CD4-positive, alpha-beta T cell treated with Interleukin-21 for 1 hour (primary cell): ENCODE measurements at regions not wholly inside any gene's neighbourhood (a gene's known extent, or its start where the extent isn't known, plus 50 kb on each side); places are given as distances from the start of the nearest gene placed in this dataset.

ENCODE experiments used
- DNase-seq: peaks from one replicate; pipeline ENCODE4 v3.0.0-alpha.2; 2020

DNA sequence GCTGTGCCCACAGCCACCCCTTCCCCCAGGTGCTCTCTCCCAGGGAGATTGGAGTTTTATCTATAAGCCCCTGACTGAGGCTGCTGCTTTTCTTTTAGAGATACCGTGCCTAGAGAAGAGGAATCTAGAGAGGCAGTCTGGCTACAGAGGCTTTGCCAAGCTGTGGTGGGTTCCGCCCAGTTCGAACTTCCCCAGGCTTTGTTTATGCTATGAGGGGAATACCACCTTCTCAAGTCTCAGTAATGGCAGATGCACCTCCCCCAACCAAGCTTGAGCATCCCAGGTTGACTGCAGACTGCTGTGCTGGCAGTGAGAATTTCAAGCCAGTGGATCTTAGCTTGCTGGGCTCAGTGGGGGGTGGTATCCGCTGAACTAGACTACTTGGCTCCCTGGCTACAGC lies 157.4 kb downstream of the CAAP1 start:
- no peak for DNase-seq

DNA sequence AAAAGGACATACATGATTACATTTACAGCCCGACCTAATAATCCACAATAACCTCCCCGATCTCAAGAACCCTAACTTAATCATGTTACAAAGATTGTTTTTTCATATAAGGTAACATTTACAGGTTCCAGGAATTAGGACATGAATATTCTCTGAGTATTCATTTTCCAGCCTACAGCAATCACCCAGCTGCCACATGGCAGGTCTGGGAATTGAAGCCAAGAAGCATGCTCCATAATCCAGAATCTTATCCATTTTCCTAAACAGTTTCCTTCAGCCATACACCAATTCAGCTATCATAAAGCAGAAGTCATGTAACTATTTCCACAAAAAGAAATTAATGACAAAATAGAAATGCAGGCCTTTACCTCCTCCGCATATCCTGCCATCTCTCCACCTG lies 163.4 kb downstream of the CAAP1 start:
- no peak for DNase-seq

DNA sequence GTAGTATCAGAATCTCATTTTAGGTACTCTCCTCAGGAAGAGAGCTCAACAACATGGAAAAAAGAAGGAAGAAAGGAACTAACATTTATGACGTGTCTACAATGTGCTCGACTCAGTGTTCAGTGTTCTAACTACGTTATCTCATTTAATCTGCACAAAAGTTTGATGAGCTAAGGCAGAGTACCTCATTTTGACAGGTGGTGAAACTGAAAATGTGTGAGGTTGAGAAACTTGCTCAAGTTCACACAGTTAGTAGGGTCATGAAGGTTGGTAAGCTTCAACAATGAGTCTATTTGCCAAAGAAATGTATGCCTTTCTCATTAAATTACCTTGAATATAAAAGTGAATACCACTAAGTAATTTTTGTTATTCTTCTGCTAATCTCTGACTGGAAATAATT lies 165.1 kb downstream of the CAAP1 start:
- DNase-seq = no peak

DNA sequence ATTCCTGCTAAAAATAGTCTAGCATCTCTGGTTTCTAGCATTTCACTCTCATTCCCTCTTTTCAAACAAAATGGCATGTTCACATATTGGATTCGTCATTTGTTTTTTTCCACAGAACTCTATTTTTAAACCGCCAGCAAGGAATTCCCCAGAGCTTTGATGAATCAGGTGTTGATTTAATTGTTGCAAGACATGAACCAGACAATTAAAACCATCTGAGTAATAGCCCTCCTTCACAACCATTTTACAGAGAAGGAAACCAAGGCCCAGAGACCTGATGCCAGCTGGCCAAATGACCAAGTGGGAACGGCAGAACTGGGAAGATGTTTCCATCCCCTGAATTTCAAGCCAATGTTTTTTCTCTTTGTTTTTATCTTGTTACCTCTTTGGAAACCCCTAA lies 167.0 kb downstream of the CAAP1 start:
- DNase-seq = no peak

DNA sequence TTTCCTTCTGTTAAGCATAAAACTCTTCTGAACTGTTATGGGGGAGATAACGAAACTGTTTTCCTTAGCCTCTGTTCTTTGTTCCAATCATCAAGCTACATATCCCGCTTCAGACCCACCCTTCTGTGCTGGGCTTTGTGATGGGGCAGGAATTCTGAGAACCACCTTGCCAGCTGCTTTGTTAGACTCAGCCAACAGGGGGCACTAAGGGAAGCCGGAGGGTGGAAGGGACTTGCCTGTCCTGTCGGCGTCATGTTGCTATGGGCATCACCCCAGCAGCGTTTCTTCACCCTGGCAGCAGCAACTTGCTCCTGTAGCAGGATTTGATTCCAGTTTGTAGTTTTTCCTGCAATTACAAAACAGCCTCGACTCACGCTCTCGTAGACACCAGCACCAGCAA lies 169.1 kb downstream of the CAAP1 start:
- DNase-seq = no peak

DNA sequence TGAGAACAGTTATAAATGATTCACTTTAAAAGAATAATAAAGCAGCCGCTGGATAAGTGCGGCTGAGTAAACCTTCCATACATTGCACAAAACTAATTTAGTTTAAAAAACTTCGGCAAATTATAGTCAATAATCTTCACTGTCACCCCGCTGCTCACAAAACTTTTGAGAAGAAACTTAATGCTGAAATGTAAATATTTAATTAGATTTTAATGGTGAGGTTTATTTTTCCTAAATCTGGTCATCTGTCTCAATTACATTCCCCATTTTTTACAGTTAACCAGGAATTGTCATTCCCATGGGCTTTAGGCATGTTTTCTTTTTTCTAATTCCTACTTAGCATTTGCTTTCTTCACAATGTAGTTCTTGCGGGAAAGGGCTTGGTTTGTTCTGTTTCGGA lies 169.8 kb downstream of the CAAP1 start:
- no peak for DNase-seq

DNA sequence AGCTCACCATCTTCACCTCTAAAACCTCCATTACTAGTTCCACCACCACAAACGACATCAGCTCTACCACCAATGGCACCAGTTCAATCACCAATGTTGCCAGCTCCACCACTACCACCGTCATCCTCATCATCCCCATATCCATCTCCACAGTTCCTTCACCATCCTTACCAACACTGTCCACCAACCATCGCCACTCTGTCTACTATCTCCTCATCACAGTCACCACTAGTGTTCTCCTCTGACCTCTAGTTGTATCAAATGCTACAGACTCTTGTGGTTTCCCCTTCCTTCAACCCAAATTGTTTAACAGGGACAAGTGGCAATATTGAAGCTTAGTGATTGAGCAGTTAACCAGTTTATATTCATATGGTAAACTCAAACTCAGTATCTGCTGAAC lies 182.6 kb downstream of the CAAP1 start:
- DNase-seq = no peak

DNA sequence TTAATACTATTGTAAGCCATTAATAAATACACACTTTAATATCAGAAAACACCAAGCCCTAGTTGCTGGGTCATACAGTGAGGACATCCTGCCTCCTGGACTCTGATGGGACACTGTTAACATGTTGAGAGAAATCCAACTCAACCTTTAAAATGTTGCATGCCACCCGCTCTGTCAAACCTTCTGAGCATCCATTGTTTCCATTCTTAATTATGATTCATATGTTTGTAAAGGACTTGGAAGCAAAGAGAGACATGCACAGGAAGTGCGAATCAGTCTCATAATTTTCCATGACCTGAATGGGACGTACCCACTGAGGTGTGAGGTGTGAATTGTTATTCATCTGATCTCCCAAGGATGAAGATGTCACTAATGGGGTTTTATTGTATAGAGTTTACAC lies 186.4 kb downstream of the CAAP1 start:
- no peak for DNase-seq

DNA sequence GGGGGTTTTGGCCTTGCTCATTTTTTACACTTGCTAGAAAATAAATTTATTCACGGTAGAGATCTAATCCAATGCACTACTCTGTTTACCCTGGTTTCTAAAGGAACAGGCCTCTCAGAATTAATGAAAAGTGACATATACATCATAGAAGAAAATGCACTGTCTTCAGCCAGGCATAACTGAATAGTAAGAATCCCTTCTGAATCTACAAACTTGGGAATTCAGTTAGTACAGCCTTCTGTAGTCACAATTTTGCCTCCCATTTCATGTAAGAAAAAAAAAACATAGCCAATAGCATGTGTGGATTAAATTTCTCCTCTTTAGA lies 197.3 kb downstream of the CAAP1 start:
- no peak for DNase-seq

DNA sequence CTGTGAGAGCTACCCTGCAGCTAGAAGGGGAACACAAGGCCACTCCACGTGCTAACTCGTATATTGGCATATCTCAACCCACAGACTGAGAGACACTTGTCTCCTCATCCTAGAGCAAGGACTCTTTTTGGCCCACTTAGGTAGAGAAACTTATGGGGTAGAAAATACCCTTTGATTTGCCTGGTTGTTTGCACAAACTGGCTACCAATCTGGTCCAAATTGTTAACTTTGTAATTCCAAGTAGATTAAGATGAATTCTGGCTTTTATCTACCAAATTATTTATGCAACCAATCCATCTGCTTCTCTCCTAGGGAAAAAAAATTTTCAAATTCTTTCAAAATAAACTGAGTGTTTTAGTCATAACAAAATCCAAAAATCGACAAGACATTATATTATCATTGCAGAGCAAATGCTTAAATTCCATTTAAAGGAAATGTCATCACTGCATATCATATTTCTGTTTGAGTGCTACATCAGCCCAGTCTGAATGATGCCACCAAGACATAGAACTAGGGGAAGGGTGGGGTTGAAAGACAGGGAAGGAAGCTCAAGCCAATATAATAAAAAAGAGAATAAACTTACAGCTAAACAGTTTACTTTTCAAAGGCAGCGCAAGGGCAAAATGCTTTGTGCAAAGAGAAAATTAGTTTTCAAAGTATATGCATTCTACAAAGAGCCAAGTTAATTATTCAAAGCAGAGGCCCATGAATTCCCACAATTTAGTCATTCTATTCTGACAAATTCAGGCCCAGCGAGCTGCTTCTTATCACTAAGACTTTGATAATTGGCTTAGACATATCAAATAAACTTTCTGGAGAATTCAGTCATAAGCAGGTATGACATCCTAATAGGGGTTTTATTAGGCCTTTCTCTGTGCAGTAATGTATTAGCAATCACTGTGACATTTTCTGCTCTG lies 198.0 kb downstream of the CAAP1 start:
- no peak for DNase-seq

DNA sequence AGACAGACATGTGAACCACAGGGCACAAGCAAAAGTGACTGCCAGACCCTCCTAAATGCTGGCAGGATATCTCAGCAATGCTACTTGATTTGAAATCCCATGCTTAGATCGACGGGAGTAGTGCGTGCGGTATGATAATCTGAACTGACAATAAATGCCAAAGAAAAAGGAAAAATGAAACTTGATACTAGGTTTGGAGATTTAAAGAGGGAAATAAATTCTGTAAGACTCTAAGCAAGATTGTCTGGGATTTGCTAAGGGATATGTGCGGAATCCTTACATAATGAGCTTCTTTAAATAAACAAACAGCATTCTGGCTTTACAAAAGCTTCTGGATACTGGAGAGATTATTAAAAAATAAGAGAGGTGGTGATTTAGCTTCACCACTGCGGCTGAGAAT lies 203.6 kb downstream of the CAAP1 start:
- DNase-seq = no peak

DNA sequence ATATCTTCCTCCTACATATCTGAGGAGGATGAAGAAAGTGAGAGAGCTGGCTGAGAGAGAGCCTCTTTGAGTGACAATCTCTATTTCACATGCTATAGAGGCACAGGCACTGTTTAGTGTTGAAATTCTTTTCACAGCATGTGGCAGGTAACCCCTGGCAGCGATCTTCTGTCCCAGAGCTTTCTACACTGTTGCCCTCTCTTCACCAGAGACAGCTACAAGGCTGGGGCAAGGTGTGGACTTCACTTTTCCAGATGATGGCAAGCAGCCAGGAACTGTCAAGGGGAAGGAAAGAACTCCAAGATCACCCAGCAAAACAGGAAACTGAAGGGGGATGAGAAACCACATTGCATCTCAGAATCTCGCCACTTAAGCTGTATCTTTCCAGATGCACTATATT lies 205.2 kb downstream of the CAAP1 start:
- no peak for DNase-seq

DNA sequence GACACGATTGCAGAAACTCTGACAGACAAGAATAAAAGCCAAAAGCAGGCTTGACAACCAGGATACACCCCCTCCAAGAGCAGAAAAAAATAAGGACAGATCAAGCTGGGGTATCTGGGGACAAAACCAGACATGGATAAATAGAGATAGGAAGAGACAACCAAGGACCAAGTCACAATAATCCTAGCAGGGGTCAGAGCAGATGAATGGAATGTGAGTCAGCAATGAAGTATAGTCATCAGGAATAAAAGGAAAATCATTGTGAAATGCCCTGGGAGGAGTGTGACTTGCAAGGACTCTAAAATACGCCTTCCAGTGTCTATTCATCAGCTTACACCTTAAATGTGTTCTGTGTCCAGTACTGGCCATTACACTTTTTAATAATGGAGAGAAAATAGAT lies 206.8 kb downstream of the CAAP1 start:
- no peak for DNase-seq

DNA sequence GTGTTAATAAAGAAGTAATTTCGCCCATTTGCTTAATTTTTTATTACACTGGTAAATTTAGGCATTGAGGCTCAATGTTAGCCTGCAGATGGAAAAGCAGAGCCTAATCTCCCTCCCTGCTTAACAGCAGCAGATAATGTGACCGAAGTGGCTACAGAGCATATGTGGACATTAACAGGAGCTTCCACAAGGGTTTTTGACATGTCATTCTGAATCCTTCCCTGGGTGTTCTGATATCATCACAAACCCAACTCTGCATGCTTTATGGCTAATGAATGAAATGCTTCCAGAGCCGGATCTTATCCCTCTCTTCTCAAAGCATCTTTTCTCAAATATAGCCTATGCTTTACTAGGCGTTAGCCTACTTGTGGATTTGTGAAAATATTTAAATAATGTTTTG lies 208.6 kb downstream of the CAAP1 start:
- DNase-seq = no peak

DNA sequence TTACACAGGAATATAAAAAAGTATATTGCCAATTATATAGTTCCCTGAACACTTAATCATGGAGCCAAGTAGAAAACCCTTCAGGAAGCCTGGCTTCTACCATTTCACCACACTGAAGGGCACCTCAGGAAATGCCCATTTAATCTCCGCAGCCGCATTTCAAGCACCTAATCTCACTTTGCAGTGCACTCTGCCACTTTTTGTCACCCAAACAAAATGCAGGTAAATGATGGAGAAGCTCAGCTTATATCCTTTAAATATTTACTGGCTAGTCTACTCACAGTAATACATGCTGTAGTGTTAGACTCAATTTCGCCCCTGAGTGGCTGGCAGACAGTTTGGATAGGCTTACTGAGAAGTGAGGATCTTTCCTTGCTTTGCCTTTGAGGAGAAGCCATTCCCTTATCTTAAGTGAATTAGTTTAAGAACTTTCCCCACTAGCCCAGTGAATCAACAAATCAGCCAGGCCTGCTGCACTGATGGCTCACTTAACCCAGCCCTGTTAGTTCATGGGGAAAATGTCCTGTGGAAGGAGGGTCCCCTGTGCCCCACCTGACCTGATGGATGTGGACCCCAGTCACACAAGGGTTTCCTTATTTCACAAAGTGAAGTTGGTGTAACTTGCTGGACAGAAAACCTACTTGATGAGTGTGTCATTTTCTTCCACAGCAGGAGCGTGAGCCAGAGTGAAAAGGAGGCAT lies 209.7 kb downstream of the CAAP1 start:
- DNase-seq = no peak

DNA sequence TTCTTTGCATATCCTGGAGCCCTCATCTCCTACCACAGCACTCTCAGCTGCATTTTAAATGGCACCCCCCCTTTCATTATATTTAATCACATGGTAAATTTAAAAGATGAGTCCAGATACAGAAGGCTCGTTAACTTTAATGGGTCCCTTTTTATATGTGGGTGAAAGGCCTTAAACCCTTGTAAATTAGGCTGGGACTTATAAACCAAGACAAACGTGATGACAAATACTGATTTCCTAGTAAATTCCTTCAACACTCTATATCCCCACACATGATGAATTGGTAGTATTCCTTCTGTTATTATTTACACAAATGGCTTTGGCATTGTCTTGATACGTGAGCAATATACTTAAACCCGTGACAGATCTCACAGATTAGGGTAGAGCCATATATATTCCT lies 210.6 kb downstream of the CAAP1 start:
- DNase-seq = no peak

DNA sequence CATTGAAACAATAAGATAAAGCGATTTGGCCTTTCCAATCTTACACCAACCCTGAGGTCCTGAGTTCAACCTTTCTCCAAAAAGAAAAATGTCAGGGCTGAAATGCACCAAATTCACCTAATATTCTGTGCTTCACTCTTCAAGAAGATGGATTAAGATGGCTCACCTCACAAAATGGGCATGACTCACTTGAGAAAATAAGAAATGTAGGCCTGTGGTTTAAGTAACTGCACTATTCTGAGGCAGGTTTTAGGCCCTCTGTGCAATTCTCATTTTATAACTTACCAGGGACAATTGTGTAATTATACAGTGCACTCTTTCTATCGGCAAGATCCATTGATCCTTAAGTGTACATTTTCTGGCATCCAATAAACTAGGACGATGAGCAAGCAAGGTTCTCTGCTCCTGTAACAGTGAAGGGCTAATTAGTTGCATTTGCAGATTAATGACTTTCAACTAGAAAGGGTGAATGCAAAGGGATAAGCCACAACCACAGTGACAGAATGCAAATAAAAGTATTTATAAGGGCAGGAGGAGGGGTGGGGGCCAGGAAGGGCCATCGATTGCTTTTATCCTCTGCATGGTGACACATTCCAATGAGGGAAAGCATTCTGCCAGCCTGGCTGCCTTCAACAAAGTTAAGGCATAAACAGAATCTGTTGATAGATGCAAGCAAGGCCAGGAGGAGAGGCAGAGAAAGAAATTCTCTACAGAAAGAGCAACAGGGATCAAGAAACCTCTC lies 214.5 kb downstream of the CAAP1 start:
- DNase-seq = no peak

DNA sequence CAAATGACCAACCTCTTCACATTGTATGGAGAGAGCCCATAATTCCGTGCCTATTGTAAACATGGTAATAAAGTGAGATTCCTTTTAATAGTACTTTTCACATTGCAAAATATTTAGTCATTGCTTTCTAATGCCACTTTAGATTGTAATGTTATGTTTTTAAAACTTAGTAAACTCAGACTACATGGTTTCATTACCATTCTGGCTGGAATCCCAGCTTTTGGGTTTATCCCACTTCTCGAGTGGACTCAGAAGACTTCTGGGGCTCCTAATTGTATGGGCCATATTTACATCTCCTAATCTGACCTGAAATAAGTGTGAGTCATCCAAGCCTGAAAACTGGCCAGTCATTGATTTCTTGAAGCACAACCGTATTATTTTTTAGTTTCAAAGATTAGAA lies 217.6 kb downstream of the CAAP1 start:
- no peak for DNase-seq

DNA sequence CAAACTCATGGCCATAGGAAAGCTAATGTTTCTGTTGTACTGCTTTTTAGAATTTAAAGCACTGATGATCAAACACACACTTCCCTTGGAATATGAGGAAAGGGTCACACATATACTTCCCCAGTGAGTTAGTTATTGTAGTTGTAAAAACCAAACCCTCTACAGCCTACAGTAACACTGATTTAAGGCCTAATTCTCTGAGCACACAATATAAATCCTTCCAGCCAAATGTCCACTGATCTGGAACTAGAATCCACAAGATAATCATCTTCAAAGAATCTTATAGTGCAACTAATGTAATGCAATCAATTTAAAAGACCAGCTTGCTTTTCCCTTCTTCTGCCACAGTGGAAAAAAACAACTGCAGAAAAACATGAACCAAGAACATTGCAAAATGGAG lies 219.3 kb downstream of the CAAP1 start:
- DNase-seq = no peak

DNA sequence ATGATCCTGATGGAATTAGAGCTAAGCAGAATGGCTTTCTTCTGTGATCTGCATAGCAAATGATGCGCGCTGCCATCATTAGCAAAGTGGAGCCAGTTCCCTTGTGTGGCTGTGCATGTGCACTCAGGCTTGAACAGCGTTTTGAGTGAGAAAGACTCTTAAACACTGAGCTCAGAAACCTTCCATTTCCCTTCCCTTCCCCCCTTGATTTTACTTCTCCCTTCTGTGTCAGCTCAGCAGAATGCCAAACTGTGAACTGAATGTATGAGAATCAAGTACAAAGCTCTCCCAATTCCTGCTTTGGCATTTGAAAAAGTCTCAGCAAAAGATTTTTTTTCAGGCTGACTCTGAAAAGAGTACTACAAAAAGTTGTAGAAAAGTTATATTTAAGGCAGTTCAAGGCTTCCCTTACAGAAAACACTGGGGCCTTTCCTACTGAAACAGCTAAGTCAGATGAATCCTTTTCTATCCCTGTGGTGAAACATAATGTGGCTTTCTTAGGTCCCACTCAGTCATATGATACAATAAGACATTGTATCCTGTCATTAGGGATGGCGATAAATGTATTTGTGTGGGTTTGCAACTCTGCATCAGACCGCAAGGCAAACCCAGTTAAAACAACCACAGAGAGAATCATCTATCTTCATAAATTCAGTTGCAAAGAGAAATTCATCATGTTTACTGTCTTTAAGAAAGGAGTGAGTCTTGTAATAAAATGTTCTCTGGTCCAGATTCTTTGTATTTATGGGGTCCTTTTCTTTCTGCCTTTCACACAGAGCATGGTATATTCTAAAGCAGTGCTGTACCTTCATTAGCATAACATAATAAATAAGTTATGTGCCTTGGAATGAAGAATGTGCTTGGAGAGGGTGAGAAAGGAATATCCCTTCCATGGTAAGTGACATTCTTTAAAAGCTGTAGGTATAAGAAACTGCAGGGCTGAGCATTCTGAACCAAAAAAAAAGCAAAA lies 222.6 kb downstream of the CAAP1 start:
- no peak for DNase-seq

DNA sequence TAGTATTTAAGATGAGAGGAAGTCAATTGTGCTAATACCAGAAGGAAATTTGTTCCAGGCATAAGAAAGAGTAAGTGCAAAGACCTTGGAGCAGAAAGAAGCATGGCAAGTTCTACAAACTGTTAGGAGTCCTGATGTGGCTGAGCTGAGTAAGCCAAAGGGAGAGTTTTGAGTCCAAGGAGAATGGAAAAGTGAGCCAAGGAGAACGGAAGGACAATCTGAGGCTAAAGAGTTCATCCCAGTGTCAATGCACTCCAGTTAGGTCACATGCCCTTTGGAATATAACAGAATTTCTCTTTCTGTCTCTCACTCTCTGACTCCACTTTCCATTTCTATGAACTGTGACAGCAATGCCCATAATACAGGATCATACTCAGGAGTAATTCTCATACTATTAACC lies 224.7 kb downstream of the CAAP1 start:
- DNase-seq = no peak

DNA sequence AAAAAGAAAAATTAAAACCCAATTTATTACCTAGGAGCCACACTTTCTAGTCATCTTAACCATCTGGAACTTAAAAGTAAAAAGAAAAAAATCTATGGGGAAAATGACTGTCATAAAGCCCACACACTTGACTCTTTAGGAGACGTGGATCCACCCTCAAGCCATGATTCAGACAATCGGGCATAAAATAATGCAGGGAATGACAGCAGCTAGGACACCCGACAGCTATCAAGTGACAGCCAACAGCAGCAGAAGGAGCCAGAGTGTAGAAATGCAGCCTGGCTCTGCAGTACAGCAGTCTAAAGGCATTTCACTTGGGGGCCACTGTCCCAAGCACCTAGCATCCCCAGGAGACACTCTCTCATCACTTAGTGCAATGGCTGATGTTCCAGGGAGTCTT lies 226.9 kb downstream of the CAAP1 start:
- no peak for DNase-seq
